Lower leg skin (tissue), 4 donors: ENCODE measurements at regions not wholly inside any gene's neighbourhood (a gene's known extent, or its start where the extent isn't known, plus 50 kb on each side); places are given as distances from the start of the nearest gene placed in this dataset.

Experiments used
- DNase-seq, 2 donors: peaks; one replicate each; pipeline ENCODE4 v3.0.0-alpha.2; 2019; ENCODE audit warnings: low spot score in 2 of 2
- H3K4me3 ChIP-seq: fragments of 200-600 bp; sonication (generic); 2 replicates; pipeline ENCODE4 v1.5.1; 2017; ENCODE audit warnings: mild to moderate bottlenecking, low read depth; ENCODE audit not compliant: poor library complexity, severe bottlenecking
- POLR2A ChIP-seq, 2 donors: fragments of 450-650 bp; IDR thresholded peaks; one replicate each; pipeline ENCODE4 v1.6.1; 2016 to 2017; ENCODE audit warnings: antibody characterized with exemption in 2 of 2, mild to moderate bottlenecking in 1 of 2, moderate library complexity in 1 of 2
- WGBS, 2 donors: methylation state at CpG; one replicate each; pipeline ENCODE4 v1.1.5; 2018; 5-methylcytosine and 5-hydroxymethylcytosine counted together
- intact Hi-C: fragments of 100-400 bp; cut with DNase I; formaldehyde crosslinking; loops from one replicate; pipeline ENCODE4 v1.15.0; 2023; ENCODE audit warnings: low total_unique reads
- TF ChIP-seq, protein P1 (sequence below), 3 donors: fragments of 450-650 bp; IDR thresholded peaks; one replicate each; pipeline ENCODE4 v1.5.1; 2016; ENCODE audit warnings: antibody characterized with exemption in 3 of 3, mild to moderate bottlenecking in 3 of 3, moderate library complexity in 2 of 3

DNA sequence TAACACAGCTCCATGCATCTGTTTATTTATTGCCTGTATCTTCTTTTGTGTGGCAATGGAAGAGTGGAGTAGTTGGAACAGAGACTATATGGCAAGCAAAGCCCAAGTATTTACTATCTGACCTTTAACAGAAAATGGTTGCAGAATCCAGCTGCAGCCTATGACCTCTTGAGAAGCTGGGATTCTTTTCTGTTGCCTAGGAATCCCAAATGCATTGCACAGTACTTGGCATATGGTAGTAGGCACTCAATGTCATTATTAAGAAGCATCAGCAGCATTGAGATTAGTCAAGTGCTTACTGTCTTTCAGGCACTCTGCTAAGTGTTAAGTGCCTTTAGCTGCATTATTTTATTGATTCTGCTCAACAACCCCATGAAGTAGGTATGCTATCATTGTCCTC, 331.6 kb downstream of the CCDC85A start:
- TF ChIP-seq, protein P1, sequence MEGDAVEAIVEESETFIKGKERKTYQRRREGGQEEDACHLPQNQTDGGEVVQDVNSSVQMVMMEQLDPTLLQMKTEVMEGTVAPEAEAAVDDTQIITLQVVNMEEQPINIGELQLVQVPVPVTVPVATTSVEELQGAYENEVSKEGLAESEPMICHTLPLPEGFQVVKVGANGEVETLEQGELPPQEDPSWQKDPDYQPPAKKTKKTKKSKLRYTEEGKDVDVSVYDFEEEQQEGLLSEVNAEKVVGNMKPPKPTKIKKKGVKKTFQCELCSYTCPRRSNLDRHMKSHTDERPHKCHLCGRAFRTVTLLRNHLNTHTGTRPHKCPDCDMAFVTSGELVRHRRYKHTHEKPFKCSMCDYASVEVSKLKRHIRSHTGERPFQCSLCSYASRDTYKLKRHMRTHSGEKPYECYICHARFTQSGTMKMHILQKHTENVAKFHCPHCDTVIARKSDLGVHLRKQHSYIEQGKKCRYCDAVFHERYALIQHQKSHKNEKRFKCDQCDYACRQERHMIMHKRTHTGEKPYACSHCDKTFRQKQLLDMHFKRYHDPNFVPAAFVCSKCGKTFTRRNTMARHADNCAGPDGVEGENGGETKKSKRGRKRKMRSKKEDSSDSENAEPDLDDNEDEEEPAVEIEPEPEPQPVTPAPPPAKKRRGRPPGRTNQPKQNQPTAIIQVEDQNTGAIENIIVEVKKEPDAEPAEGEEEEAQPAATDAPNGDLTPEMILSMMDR (IDR thresholded peaks at IDR 0.05): no peak
- no peak for TF ChIP-seq POLR2A (IDR thresholded peaks at IDR 0.05)
- no peak overlapping the region for H3K4me3 ChIP-seq
- intact Hi-C loops: no loop called here
- no peak for DNase-seq

DNA sequence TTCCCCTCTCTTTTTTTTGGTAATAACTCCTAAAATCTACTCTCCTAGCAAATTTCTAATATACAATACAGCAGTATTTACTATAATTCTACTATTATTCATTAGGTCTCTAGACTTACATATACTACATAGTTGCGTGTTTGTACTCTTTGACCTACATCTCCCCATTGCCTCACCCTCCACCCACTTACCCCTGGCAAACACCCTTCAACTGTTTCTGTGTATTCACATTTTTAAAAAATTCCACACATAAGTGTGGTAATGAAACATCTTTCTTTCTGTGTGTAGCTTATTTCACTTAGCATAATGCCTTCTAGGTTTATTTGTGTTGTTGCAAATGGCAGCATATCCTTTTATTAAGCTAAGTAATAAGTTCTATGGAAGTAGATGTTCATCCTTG, 336.0 kb downstream of the CCDC85A start:
- 0% methylated on average over 1 of the region's 1 CpG for WGBS, 2 donors
- intact Hi-C loops: no loop called here
- DNase-seq: no peak
- TF ChIP-seq, protein P1 (IDR thresholded peaks at IDR 0.05): no peak
- TF ChIP-seq POLR2A (IDR thresholded peaks at IDR 0.05): no peak
- H3K4me3 ChIP-seq: no peak overlapping the region

DNA sequence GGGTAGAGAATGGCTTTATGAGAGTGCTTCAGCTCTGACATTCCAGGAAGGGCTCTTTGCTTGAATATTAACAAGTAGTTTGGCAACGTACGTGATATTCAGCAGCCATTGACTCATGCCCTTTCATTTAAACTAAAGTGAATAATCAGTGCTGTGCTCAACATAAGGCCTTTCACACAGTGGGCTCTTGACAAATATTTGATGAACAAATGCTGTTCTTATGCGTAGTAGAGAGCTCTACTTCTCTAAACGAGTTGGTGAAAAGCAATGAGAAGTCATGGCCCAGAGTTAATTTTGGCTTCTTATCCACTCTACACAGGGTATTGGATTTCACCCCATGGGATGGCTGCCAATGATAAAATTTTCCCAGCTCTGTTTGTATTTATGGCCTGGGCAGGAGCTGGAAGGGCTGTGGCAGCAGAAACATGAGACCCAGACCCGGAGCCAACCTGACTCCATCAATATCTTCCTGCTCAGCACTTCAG, 338.9 kb downstream of the CCDC85A start:
- no peak for TF ChIP-seq POLR2A (IDR thresholded peaks at IDR 0.05)
- DNase-seq: no peak
- no peak overlapping the region for H3K4me3 ChIP-seq
- WGBS, 2 donors: 21 to 28% methylated on average over 5 of the region's 5 CpGs
- intact Hi-C loops: no loop called here

DNA sequence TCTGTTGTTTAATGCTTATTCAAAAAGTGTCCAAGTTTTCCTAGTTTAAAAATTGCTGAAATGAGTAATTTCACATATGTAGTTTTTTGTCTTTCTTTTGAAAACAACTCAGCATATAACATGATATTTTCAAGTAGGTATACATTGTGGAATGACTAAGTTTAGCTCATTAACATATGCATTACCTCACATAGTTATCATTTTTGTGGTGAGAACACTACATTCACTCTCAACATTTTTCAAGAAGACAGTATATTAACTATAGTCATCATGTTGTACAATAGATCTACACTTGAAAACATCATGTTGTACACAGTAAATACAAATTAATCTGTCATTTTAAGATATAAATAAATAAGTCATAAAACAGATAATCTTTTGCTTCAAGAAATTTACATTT, 340.0 kb downstream of the CCDC85A start:
- TF ChIP-seq, protein P1 (IDR thresholded peaks at IDR 0.05): no peak
- TF ChIP-seq POLR2A (IDR thresholded peaks at IDR 0.05): no peak
- DNase-seq: no peak
- no peak overlapping the region for H3K4me3 ChIP-seq
- intact Hi-C loops: no loop called here

DNA sequence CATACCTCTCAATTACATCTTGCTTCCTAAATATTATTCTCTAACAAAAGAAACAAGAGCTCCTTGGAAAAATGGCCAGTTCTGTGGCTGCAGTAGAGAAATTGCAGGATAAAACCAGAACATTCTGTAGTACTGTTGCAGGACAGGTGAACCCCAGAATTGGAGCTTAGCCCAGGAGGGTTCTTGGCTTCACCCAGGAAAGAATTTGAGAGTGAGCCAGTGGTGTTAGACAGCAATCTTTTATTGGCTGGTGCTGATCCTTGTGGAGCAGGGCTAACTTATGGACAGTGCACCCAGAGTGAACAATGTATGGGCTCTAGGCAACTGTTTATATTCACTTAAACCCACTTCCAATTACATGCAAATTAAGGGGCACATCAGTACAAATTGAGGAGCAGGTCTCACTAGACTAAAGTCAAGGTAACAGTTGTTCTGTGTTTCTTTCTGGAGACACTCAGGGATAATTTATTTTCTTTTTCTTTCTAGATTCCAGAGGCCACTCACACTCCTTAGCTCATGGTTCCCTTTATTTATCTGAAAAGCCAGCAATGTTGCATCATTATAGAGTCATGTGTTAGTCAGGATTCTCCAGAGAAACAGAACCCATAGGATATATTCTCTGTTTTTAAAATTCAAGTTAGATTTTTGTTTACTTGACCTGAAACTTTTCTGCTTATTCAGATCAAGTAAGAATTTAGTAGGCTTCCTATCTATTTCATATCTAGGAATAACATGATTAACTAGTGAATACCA, 348.1 kb downstream of the CCDC85A start:
- no peak for TF ChIP-seq POLR2A (IDR thresholded peaks at IDR 0.05)
- TF ChIP-seq, protein P1 (IDR thresholded peaks at IDR 0.05): no peak
- no peak for DNase-seq
- intact Hi-C loops: no loop called here
- H3K4me3 ChIP-seq: no peak overlapping the region

DNA sequence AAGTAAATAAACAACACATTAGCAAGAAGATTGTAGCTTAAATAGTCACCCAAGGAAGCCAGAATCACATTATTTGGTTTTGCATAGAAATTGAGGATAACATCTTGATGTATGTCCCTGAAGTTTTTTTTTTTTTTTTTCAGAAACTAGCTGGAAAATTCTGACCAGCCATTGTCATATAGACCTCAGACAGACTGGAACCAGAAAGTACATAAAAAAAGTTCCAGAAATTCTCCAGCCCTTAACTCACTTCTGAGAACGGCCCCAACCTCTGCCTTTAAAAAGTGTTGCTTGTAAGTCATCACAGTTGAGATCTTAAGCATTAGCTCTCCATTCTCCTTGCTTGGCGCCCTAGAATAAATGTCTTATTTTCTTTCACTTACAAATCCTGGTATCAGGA, 350.5 kb downstream of the CCDC85A start:
- WGBS, 2 donors: 76 to 84% methylated on average over 2 of the region's 2 CpGs
- intact Hi-C loops: no loop called here
- TF ChIP-seq, protein P1 (IDR thresholded peaks at IDR 0.05): no peak
- TF ChIP-seq POLR2A (IDR thresholded peaks at IDR 0.05): no peak
- no peak for DNase-seq
- no peak overlapping the region for H3K4me3 ChIP-seq
